Endothelial cell of umbilical vein (primary cell): ENCODE measurements at regions not wholly inside any gene's neighbourhood (a gene's known extent, or its start where the extent isn't known, plus 50 kb on each side); places are given as distances from the start of the nearest gene placed in this dataset.

Experiments used
- BruUV-seq: library from RNA; stranded (reverse); fragments of 400-500 nt; replicated peaks from 2 replicates; lab custom pipeline; 2021; lab: Mats Ljungman, UMichigan
- CTCF ChIA-PET: fragments of 300-600, 350-600 bp; sonication (Branson Sonifier 250); formaldehyde crosslinking; loops from one replicate; lab custom pipeline; 2021; ENCODE audit warnings: antibody characterized with exemption, inconsistent platforms; lab: Charles Lee
- POLR2A ChIA-PET: fragments of 300-600, 350-600 bp; sonication (Branson Sonifier 250); formaldehyde crosslinking; loops from one replicate; lab custom pipeline; 2021; ENCODE audit warnings: antibody characterized with exemption, inconsistent platforms; lab: Charles Lee
- DNase-seq: peaks from one replicate; pipeline ENCODE4 v3.0.0-alpha.2; 2011; ENCODE audit warnings: low read depth, low spot score
- FAIRE-seq: peaks from 2 replicates; lab custom pipeline; 2011; peaks lifted over from hg19 to GRCh38; lab: Jason Lieb, UNC
- H2AFZ ChIP-seq: 2 replicates; pipeline ENCODE4 v1.6.0; 2012; ENCODE audit warnings: low read depth, low read length, control low read depth, inconsistent platforms
- H3K27ac ChIP-seq: 2 replicates; pipeline ENCODE4 v1.5.1; 2011; ENCODE audit warnings: low read depth, mild to moderate bottlenecking, control low read depth, low read length, moderate library complexity; ENCODE audit not compliant: insufficient read depth
- H3K27me3 ChIP-seq, 2 experiments: 2 replicates each; pipeline versions ENCODE4 v1.6.0 to v1.6.1; 2011; ENCODE audit warnings: low read length in 2 of 2, mixed read lengths in 1 of 2; ENCODE audit not compliant: control insufficient read depth in 2 of 2, insufficient read depth in 2 of 2
- H3K36me3 ChIP-seq, 2 experiments: 2 replicates in 1 of 2; 3 replicates in 1 of 2; pipeline ENCODE4 v1.5.1; 2011; ENCODE audit warnings: low read length in 2 of 2, mild to moderate bottlenecking in 1 of 2, moderate library complexity in 1 of 2; ENCODE audit not compliant: control insufficient read depth in 2 of 2, insufficient read depth in 2 of 2; ENCODE audit errors: extremely low read depth in 1 of 2
- H3K4me1 ChIP-seq: 3 replicates; pipeline ENCODE4 v1.5.1; 2011; ENCODE audit warnings: mild to moderate bottlenecking, low read length; ENCODE audit not compliant: control insufficient read depth, insufficient read depth; ENCODE audit errors: extremely low read depth
- H3K4me2 ChIP-seq: 2 replicates; pipeline ENCODE4 v1.6.1; 2011; ENCODE audit warnings: low read length, control low read depth, mixed read lengths; ENCODE audit not compliant: insufficient read depth
- H3K4me3 ChIP-seq, 3 experiments: fragments of 200-600 bp in 1 of 3; sonication (generic), shearing (Covaris generic) in 1 of 3; replicated peaks in 1 of 3; 2 replicates each; pipeline ENCODE4 v1.5.1; 2011 to 2016; ENCODE audit warnings: control low read depth in 3 of 3, low read length in 3 of 3, mild to moderate bottlenecking in 2 of 3, inconsistent platforms in 1 of 3, low read depth in 1 of 3, moderate library complexity in 1 of 3; ENCODE audit not compliant: insufficient read depth in 1 of 3
- H3K79me2 ChIP-seq: 2 replicates; pipeline ENCODE4 v1.6.0; 2012; ENCODE audit warnings: low read length, inconsistent platforms; ENCODE audit not compliant: control insufficient read depth, insufficient read depth
- H3K9ac ChIP-seq: replicated peaks from 2 replicates; pipeline ENCODE3; 2011; ENCODE audit warnings: low read length, control low read depth; ENCODE audit not compliant: insufficient read depth; ENCODE audit errors: extremely low read depth
- H3K9me1 ChIP-seq: replicated peaks from 3 replicates; pipeline ENCODE4 v1.6.0; 2011; ENCODE audit warnings: mild to moderate bottlenecking, low read length; ENCODE audit not compliant: control insufficient read depth, insufficient read depth; ENCODE audit errors: extremely low read depth
- H3K9me3 ChIP-seq: replicated peaks from 2 replicates; pipeline ENCODE4 v1.5.1; 2012; ENCODE audit warnings: low read length, inconsistent platforms; ENCODE audit not compliant: control insufficient read depth, insufficient read depth
- H4K20me1 ChIP-seq: replicated peaks from 2 replicates; pipeline ENCODE3; 2011; ENCODE audit warnings: mild to moderate bottlenecking, low read length; ENCODE audit not compliant: control insufficient read depth, insufficient read depth; ENCODE audit errors: extremely low read depth
- EZH2 ChIP-seq: IDR thresholded peaks from 2 replicates; pipeline ENCODE4 v1.6.1; 2012; ENCODE audit warnings: borderline replicate concordance, low read depth, mild to moderate bottlenecking, moderate library complexity, low read length, inconsistent platforms; ENCODE audit not compliant: severe bottlenecking
- FOS ChIP-seq: IDR thresholded peaks from 2 replicates; pipeline ENCODE4 v1.6.1; 2011; ENCODE audit warnings: mild to moderate bottlenecking, low read length, moderate library complexity, borderline replicate concordance; ENCODE audit not compliant: insufficient read depth
- GATA2 ChIP-seq: IDR thresholded peaks from 2 replicates; pipeline ENCODE4 v1.7.0; 2011; ENCODE audit warnings: low read depth, mild to moderate bottlenecking, moderate library complexity, mixed read lengths, low read length; ENCODE audit not compliant: insufficient read length, insufficient read depth
- JUN ChIP-seq: IDR thresholded peaks from 2 replicates; pipeline ENCODE4 v1.6.1; 2011; ENCODE audit warnings: borderline replicate concordance, low read depth; ENCODE audit not compliant: insufficient read length, insufficient read depth
- MAX ChIP-seq: IDR thresholded peaks from 2 replicates; pipeline ENCODE4 v1.6.1; 2011; ENCODE audit not compliant: insufficient read depth, insufficient read length
- MYC ChIP-seq: IDR thresholded peaks from one replicate; pipeline ENCODE4 v1.6.1; 2011; ENCODE audit warnings: mild to moderate bottlenecking, low read depth, low read length
- POLR2A ChIP-seq: IDR thresholded peaks from 2 replicates; pipeline ENCODE4 v1.6.1; 2012; ENCODE audit warnings: low read depth, mild to moderate bottlenecking, control low read depth, low read length
- POLR2AphosphoS5 ChIP-seq: IDR thresholded peaks from 2 replicates; pipeline ENCODE4 v1.6.1; 2012; ENCODE audit warnings: low read depth, mild to moderate bottlenecking, control low read depth, low read length, moderate library complexity; ENCODE audit not compliant: insufficient read depth
- dilution Hi-C: fragments of 300-500 bp; cut with MboI; formaldehyde crosslinking; loops from one replicate; pipeline ENCODE4 v1.15.0; 2019; ENCODE audit warnings: low sequenced_read_pairs; ENCODE audit not compliant: extremely low pct_ligation_motif_present
- intact Hi-C: fragments of 100-400 bp; cut with micrococcal nuclease; formaldehyde crosslinking; loops from one replicate; pipeline ENCODE4 v1.10.0; 2022
- TF ChIP-seq, protein P1 (sequence below), 2 donors: IDR thresholded peaks; 1 replicate in 1 of 2; 2 replicates in 1 of 2; pipeline ENCODE4 v1.5.1; 2011; ENCODE audit warnings: low read length in 2 of 2, mild to moderate bottlenecking in 2 of 2, moderate library complexity in 2 of 2, control low read depth in 1 of 2, inconsistent platforms in 1 of 2, low read depth in 1 of 2; ENCODE audit not compliant: insufficient read depth in 1 of 2; ENCODE audit errors: extremely low read depth in 1 of 2

DNA sequence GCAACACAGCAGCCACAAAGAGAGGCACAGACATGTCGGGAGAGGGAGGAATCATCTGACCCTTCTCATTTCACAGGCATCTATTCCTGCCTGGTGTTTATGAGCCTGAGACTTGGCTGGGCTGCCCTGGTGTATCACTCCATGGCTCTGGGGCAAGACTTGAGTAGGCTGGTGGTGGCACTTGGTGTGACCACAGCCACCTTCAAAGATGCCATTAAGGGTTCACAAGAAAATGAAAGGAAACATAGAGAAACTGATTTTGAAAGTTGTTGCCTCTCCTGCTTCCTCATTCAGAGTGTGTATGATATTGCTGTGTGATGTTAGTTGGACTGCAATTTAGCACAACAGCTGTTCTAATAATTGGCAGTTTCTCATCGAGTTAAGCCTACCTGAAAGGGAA, 298.8 kb downstream of the FAM72C start:
- intact Hi-C loops (no loop called here), dilution Hi-C loops (no loop called here)
- Histone ChIP-seq H3K9me3 (no peaks in the 10 kb centered on the region), H3K27ac (no peak overlapping the region), H3K36me3 (no peaks in the 10 kb centered on the region), H3K79me2 (no peaks in the 10 kb centered on the region), H3K4me1 (no peaks in the 10 kb centered on the region), H4K20me1 (no peaks in the 10 kb centered on the region), H3K27me3 (no peaks in the 10 kb centered on the region), H3K4me2 (no peak overlapping the region), H3K9ac (no peak overlapping the region), H3K9me1 (no peaks in the 10 kb centered on the region), H3K4me3 (no peak overlapping the region), H2AFZ (no peak overlapping the region)
- no peak for FAIRE-seq
- TF ChIP-seq MYC = no peak
- TF ChIP-seq EZH2 = no peak
- no peak for TF ChIP-seq POLR2AphosphoS5
- TF ChIP-seq, protein P1, sequence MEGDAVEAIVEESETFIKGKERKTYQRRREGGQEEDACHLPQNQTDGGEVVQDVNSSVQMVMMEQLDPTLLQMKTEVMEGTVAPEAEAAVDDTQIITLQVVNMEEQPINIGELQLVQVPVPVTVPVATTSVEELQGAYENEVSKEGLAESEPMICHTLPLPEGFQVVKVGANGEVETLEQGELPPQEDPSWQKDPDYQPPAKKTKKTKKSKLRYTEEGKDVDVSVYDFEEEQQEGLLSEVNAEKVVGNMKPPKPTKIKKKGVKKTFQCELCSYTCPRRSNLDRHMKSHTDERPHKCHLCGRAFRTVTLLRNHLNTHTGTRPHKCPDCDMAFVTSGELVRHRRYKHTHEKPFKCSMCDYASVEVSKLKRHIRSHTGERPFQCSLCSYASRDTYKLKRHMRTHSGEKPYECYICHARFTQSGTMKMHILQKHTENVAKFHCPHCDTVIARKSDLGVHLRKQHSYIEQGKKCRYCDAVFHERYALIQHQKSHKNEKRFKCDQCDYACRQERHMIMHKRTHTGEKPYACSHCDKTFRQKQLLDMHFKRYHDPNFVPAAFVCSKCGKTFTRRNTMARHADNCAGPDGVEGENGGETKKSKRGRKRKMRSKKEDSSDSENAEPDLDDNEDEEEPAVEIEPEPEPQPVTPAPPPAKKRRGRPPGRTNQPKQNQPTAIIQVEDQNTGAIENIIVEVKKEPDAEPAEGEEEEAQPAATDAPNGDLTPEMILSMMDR (IDR thresholded peaks at IDR 0.05; ENCODE audit: extremely low read depth in 1 of 2, insufficient read depth in 1 of 2, low read depth in 1 of 2, low read length in 2 of 2) = no peak
- no peak for TF ChIP-seq POLR2A
- TF ChIP-seq JUN = no peak
- TF ChIP-seq MAX = no peak
- no peak for TF ChIP-seq FOS
- no peak for TF ChIP-seq GATA2
- DNase-seq = no peak
- no TSS peak for BruUV-seq
- POLR2A ChIA-PET = no interaction called here
- CTCF ChIA-PET = no interaction called here
